WTC11 (cell line): ENCODE measurements at regions not wholly inside any gene's neighbourhood (a gene's known extent, or its start where the extent isn't known, plus 50 kb on each side); places are given as distances from the start of the nearest gene placed in this dataset.

Source experiments
- ATF6 ChIP-seq: sonication (generic); formaldehyde crosslinking; IDR thresholded peaks from 2 replicates; pipeline ENCODE4 v1.8.1; 2023; ENCODE audit warnings: mild to moderate bottlenecking, missing genetic modification reagents
- CREB1 ChIP-seq: sonication (generic); formaldehyde crosslinking; IDR thresholded peaks from 2 replicates; pipeline ENCODE4 v1.8.0; 2023; ENCODE audit warnings: mild to moderate bottlenecking, missing genetic modification reagents
- CTCF ChIP-seq: fragments of 200-600 bp; IDR thresholded peaks from 2 replicates; pipeline ENCODE4 v1.8.0; 2022; ENCODE audit warnings: antibody characterized with exemption
- KAT7 ChIP-seq: sonication (generic); formaldehyde crosslinking; IDR thresholded peaks from 2 replicates; pipeline ENCODE4 v1.8.1; 2023; ENCODE audit warnings: missing genetic modification reagents, mild to moderate bottlenecking, borderline replicate concordance
- NFE2L1 ChIP-seq: sonication (generic); formaldehyde crosslinking; IDR thresholded peaks from 2 replicates; pipeline ENCODE4 v1.8.1; 2023; ENCODE audit warnings: missing genetic modification reagents
- PRRX2 ChIP-seq: fragments of 250-450 bp; sonication (Bioruptor Pico); IDR thresholded peaks from 2 replicates; pipeline ENCODE4 v1.8.0; 2021; ENCODE audit warnings: mild to moderate bottlenecking
- SMAD3 ChIP-seq: sonication (generic); formaldehyde crosslinking; IDR thresholded peaks from 2 replicates; pipeline ENCODE4 v1.8.0; 2022; ENCODE audit warnings: missing genetic modification reagents, mild to moderate bottlenecking, borderline replicate concordance
- TEAD1 ChIP-seq: sonication (generic); formaldehyde crosslinking; IDR thresholded peaks from 2 replicates; pipeline ENCODE4 v1.8.0; 2022; ENCODE audit warnings: mild to moderate bottlenecking, missing genetic modification reagents
- TP53 ChIP-seq: sonication (generic); formaldehyde crosslinking; IDR thresholded peaks from 2 replicates; pipeline ENCODE4 v1.8.1; 2023; ENCODE audit warnings: mild to moderate bottlenecking, missing genetic modification reagents
- ZNF138 ChIP-seq: sonication (generic); formaldehyde crosslinking; conservative IDR thresholded peaks from 2 replicates; pipeline ENCODE4 v1.8.1; 2022; ENCODE audit warnings: mild to moderate bottlenecking, moderate library complexity, missing genetic modification reagents

- TF ChIP-seq KAT7, result no peak
- no peak for TF ChIP-seq CREB1 (CRISPR knock-in tag)
- TF ChIP-seq NFE2L1, result no peak
- no peak for TF ChIP-seq TP53 (CRISPR knock-in tag)
- no peak for TF ChIP-seq CTCF
- TF ChIP-seq SMAD3, result no peak
- no peak for TF ChIP-seq ZNF138 (CRISPR knock-in tag)
- TF ChIP-seq ATF6, result no peak
- TF ChIP-seq PRRX2 (CRISPR knock-in tag), result no peak
- TF ChIP-seq TEAD1 (CRISPR knock-in tag), result no peak
These were observed 369.6 kb upstream of the ADGRL4 start for GRCh38 chr1:79376106-79376505.
